ENCODE measurements at regions not wholly inside any gene's neighbourhood (a gene's known extent, or its start where the extent isn't known, plus 50 kb on each side); places are given as distances from the start of the nearest gene placed in this dataset.

DNA sequence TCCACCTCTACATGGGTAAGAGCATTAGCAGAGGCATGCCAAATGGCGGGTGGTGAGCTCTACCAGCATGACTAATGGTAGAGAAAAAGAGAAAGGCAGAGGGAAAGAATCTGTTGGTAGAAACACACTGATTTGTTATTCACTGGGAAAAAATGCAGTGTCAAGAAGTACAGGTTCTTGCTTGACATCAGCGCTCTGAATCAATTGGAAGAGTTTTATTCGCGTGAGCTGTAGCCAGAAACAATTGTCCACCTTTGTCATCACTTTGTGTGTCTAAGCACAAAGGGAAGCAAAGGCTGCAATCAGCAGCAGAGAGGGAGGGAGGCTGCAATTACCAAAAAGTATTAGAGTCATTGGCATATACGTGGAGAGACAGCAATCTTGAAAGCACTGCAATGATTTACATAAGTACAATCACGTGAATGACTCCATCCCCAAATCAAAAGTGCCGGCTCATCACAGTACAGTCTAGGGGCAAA lies 67.7 kb upstream of the HS3ST1 start:
- Histone ChIP-seq H3K9me3 (ENCODE audit: control insufficient read depth in 5 of 5, low read length in 5 of 5) (peaks cover 0 to 16% (median 11%) of the 10 kb centered on the region in 5 donors), H3K27me3 (ENCODE audit: control insufficient read depth in 5 of 5, insufficient read depth in 4 of 5, low read length in 5 of 5) (no peaks in the 10 kb centered on the region), H3K4me1 (ENCODE audit: control insufficient read depth in 5 of 5, insufficient read depth in 5 of 5, low read length in 5 of 5) (no peaks in the 10 kb centered on the region), H3K9ac (ENCODE audit: low read length in 5 of 5) (no peak overlapping the region), H3K36me3 (ENCODE audit: control insufficient read depth in 5 of 5, insufficient read depth in 5 of 5, low read length in 5 of 5) (no peaks in the 10 kb centered on the region), H3K27ac (ENCODE audit: low read depth, low read length) (no peak overlapping the region), H3K4me3 (ENCODE audit: low read depth in 1 of 5, low read length in 5 of 5) (no peak overlapping the region)

- Histone ChIP-seq H3K9ac (ENCODE audit: low read length in 5 of 5) (no peak overlapping the region), H3K27ac (ENCODE audit: low read depth, low read length) (no peak overlapping the region), H3K4me3 (ENCODE audit: low read depth in 1 of 5, low read length in 5 of 5) (no peak overlapping the region), H3K27me3 (ENCODE audit: control insufficient read depth in 5 of 5, insufficient read depth in 4 of 5, low read length in 5 of 5) (no peaks in the 10 kb centered on the region), H3K36me3 (ENCODE audit: control insufficient read depth in 5 of 5, insufficient read depth in 5 of 5, low read length in 5 of 5) (no peaks in the 10 kb centered on the region), H3K9me3 (ENCODE audit: control insufficient read depth in 5 of 5, low read length in 5 of 5) (peaks cover 0 to 16% (median 11%) of the 10 kb centered on the region in 5 donors), H3K4me1 (ENCODE audit: control insufficient read depth in 5 of 5, insufficient read depth in 5 of 5, low read length in 5 of 5) (no peaks in the 10 kb centered on the region)
Observed at GRCh38 chr4:11495818-11496217, 67.1 kb upstream of the HS3ST1 start.

DNA sequence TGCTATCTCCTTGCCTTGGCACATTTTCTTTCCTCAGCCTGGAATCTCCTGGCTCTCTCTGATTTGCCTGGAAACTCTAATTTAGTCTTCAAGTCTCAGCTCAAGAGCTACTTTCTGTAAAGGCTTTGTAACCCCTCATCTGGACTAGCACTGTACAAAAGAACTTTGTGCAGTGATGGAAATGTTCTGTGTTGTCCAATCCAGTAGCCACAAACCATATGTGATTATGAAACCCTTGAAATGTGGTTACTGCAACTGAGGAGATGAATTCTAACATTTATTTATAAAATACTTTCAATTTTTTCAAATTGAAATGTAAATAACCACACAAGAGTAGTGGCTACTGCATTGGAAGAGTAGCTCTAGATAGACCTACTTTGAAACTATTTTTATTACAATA lies 66.6 kb upstream of the HS3ST1 start:
- Histone ChIP-seq H3K27me3 (ENCODE audit: control insufficient read depth in 5 of 5, insufficient read depth in 4 of 5, low read length in 5 of 5) (no peaks in the 10 kb centered on the region), H3K36me3 (ENCODE audit: control insufficient read depth in 5 of 5, insufficient read depth in 5 of 5, low read length in 5 of 5) (no peaks in the 10 kb centered on the region), H3K9ac (ENCODE audit: low read length in 5 of 5) (no peak overlapping the region), H3K4me1 (ENCODE audit: control insufficient read depth in 5 of 5, insufficient read depth in 5 of 5, low read length in 5 of 5) (no peaks in the 10 kb centered on the region), H3K4me3 (ENCODE audit: low read depth in 1 of 5, low read length in 5 of 5) (no peak overlapping the region), H3K27ac (ENCODE audit: low read depth, low read length) (no peak overlapping the region), H3K9me3 (ENCODE audit: control insufficient read depth in 5 of 5, low read length in 5 of 5) (peaks cover 0 to 16% (median 11%) of the 10 kb centered on the region in 5 donors)

DNA sequence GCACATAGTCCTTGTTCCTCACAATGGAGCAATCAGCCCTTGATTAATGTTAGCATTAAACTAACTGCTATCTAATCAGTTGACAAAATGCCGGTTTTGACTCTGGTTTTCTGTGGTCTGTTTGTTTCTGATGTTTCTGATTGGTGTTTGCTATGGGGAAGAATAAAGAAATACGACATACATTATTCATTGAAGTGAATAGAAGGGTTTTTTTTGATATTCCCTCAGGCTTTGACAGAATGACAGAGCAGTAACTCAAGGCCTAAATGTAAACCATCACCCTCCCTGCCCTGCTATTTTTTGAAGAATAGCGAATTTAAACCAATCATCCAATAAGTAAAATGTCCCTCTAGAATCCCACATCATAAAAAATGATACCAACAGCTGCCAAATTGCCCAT lies 65.5 kb upstream of the HS3ST1 start:
- H3K4me3 ChIP-seq (ENCODE audit: low read depth in 1 of 5, low read length in 5 of 5): no peak overlapping the region
- no peak overlapping the region for H3K9ac ChIP-seq (ENCODE audit: low read length in 5 of 5)
- no peaks in the 10 kb centered on the region for H3K27me3 ChIP-seq (ENCODE audit: control insufficient read depth in 5 of 5, insufficient read depth in 4 of 5, low read length in 5 of 5)
- no peak overlapping the region for H3K27ac ChIP-seq (ENCODE audit: low read depth, low read length)
- no peaks in the 10 kb centered on the region for H3K4me1 ChIP-seq (ENCODE audit: control insufficient read depth in 5 of 5, insufficient read depth in 5 of 5, low read length in 5 of 5)
- H3K9me3 ChIP-seq (ENCODE audit: control insufficient read depth in 5 of 5, low read length in 5 of 5): peaks cover 0 to 16% (median 11%) of the 10 kb centered on the region in 5 donors
- H3K36me3 ChIP-seq (ENCODE audit: control insufficient read depth in 5 of 5, insufficient read depth in 5 of 5, low read length in 5 of 5): no peaks in the 10 kb centered on the region

- no peaks in the 10 kb centered on the region for H3K27me3 ChIP-seq (ENCODE audit: control insufficient read depth in 5 of 5, insufficient read depth in 4 of 5, low read length in 5 of 5)
- H3K9ac ChIP-seq (ENCODE audit: low read length in 5 of 5): no peak overlapping the region
- H3K27ac ChIP-seq (ENCODE audit: low read depth, low read length): peak overlapping the region; percentile 4
- H3K9me3 ChIP-seq (ENCODE audit: control insufficient read depth in 5 of 5, low read length in 5 of 5): no peaks in the 10 kb centered on the region
- H3K4me3 ChIP-seq (ENCODE audit: low read depth in 1 of 5, low read length in 5 of 5): no peak overlapping the region
- H3K36me3 ChIP-seq (ENCODE audit: control insufficient read depth in 5 of 5, insufficient read depth in 5 of 5, low read length in 5 of 5): no peaks in the 10 kb centered on the region
- H3K4me1 ChIP-seq (ENCODE audit: control insufficient read depth in 5 of 5, insufficient read depth in 5 of 5, low read length in 5 of 5): no peaks in the 10 kb centered on the region
Observed at GRCh38 chr4:11489453-11490083, 60.9 kb upstream of the HS3ST1 start.

DNA sequence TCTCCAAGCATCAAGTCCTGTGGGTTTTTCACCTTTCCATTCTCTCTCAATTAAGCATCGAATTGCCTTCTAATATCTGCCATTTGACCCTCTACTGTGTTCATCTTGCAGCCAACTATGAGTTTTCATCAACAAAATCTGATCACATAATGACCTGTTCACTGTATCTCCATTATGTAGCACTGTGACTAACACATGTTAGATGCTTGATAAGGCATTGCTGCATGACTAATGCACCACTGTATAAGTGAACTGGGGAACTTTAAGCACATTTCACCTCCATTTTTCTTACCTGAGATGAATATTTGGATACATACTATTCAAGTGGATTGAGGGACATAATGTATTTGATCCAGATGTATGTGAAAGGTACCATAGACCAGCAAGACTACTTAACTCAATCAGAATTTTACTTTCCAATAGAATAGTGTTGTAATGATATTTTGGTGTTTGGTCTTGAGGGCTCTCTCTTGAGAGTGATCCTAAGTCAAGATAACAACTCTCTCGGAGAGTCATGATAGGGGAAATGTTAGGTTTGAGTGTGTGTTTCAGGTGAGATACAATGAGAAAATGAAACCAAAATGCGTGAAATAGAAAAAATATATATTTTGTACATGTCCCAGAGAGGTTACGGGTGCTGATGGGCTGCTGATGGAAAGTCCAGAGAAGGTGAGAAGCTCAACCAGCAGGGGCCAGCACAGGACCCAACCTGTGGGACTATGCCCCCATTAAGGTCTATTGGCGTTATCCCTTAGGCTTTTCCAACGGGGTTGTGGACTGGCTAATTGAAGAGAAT lies 60.2 kb upstream of the HS3ST1 start:
- Histone ChIP-seq H3K36me3 (ENCODE audit: control insufficient read depth in 5 of 5, insufficient read depth in 5 of 5, low read length in 5 of 5) (no peaks in the 10 kb centered on the region), H3K9me3 (ENCODE audit: control insufficient read depth in 5 of 5, low read length in 5 of 5) (no peaks in the 10 kb centered on the region), H3K4me3 (ENCODE audit: low read depth in 1 of 5, low read length in 5 of 5) (no peak overlapping the region), H3K4me1 (ENCODE audit: control insufficient read depth in 5 of 5, insufficient read depth in 5 of 5, low read length in 5 of 5) (no peaks in the 10 kb centered on the region), H3K9ac (ENCODE audit: low read length in 5 of 5) (no peak overlapping the region), H3K27ac (ENCODE audit: low read depth, low read length) (no peak overlapping the region), H3K27me3 (ENCODE audit: control insufficient read depth in 5 of 5, insufficient read depth in 4 of 5, low read length in 5 of 5) (no peaks in the 10 kb centered on the region)

- no peak overlapping the region for H3K9ac ChIP-seq (ENCODE audit: low read length in 5 of 5)
Observed at GRCh38 chr4:11487868-11488544, 59.3 kb upstream of the HS3ST1 start.

DNA sequence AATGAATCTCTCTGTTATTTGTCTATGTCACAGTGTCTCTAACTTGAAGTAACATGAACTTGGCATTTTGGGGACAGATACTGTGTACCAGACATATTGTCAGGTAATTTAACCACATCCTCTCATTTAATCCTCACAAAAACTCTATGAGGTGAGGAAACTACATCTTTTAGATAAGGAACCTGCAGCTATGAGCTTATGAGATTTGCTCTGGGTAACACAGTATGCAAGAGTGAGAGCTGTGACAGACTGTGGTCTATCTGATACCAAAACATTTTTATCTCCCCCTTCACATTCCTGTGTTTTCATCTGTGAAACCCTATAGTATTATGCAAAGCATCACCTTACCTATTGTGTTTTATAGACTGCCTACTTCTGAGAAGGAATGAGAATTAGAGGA lies 58.4 kb upstream of the HS3ST1 start:
- H3K36me3 ChIP-seq (ENCODE audit: control insufficient read depth in 5 of 5, insufficient read depth in 5 of 5, low read length in 5 of 5): no peaks in the 10 kb centered on the region
- no peaks in the 10 kb centered on the region for H3K4me1 ChIP-seq (ENCODE audit: control insufficient read depth in 5 of 5, insufficient read depth in 5 of 5, low read length in 5 of 5)
- H3K4me3 ChIP-seq (ENCODE audit: low read depth in 1 of 5, low read length in 5 of 5): no peak overlapping the region
- H3K9me3 ChIP-seq (ENCODE audit: control insufficient read depth in 5 of 5, low read length in 5 of 5): no peaks in the 10 kb centered on the region
- H3K9ac ChIP-seq (ENCODE audit: low read length in 5 of 5): no peak overlapping the region
- no peaks in the 10 kb centered on the region for H3K27me3 ChIP-seq (ENCODE audit: control insufficient read depth in 5 of 5, insufficient read depth in 4 of 5, low read length in 5 of 5)
- no peak overlapping the region for H3K27ac ChIP-seq (ENCODE audit: low read depth, low read length)

More at GRCh38 chr4:11487868-11488544, 59.3 kb upstream of the HS3ST1 start:
- Histone ChIP-seq H3K4me1 (ENCODE audit: control insufficient read depth in 5 of 5, insufficient read depth in 5 of 5, low read length in 5 of 5) (no peaks in the 10 kb centered on the region), H3K9me3 (ENCODE audit: control insufficient read depth in 5 of 5, low read length in 5 of 5) (no peaks in the 10 kb centered on the region), H3K4me3 (ENCODE audit: low read depth in 1 of 5, low read length in 5 of 5) (no peak overlapping the region), H3K36me3 (ENCODE audit: control insufficient read depth in 5 of 5, insufficient read depth in 5 of 5, low read length in 5 of 5) (no peaks in the 10 kb centered on the region), H3K27me3 (ENCODE audit: control insufficient read depth in 5 of 5, insufficient read depth in 4 of 5, low read length in 5 of 5) (no peaks in the 10 kb centered on the region), H3K27ac (ENCODE audit: low read depth, low read length) (no peak overlapping the region)

DNA sequence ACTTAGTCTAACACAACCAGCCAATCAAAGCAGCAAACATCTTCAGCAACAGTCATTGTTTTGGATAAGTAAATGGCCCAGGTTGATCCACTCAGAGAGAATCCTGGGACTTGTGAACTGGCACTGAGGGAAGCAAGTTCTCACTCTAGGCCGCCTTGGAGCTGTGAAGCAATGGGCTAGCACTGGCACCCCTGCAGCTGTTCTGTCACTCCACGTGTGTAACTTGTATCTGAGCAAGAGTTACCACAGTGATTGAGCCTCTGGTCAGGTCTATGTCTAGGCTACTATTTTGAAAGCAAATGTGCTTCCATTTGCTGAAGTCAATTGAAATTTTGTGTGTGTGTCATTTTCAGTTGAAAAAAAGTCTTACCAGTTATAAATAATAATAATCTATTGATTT lies 57.2 kb upstream of the HS3ST1 start:
- Histone ChIP-seq H3K9ac (ENCODE audit: low read length in 5 of 5) (no peak overlapping the region), H3K36me3 (ENCODE audit: control insufficient read depth in 5 of 5, insufficient read depth in 5 of 5, low read length in 5 of 5) (no peaks in the 10 kb centered on the region), H3K4me3 (ENCODE audit: low read depth in 1 of 5, low read length in 5 of 5) (no peak overlapping the region), H3K27me3 (ENCODE audit: control insufficient read depth in 5 of 5, insufficient read depth in 4 of 5, low read length in 5 of 5) (no peaks in the 10 kb centered on the region), H3K9me3 (ENCODE audit: control insufficient read depth in 5 of 5, low read length in 5 of 5) (no peaks in the 10 kb centered on the region), H3K4me1 (ENCODE audit: control insufficient read depth in 5 of 5, insufficient read depth in 5 of 5, low read length in 5 of 5) (peaks cover 0 to 8% (median 0%) of the 10 kb centered on the region in 5 donors), H3K27ac (ENCODE audit: low read depth, low read length) (no peak overlapping the region)

DNA sequence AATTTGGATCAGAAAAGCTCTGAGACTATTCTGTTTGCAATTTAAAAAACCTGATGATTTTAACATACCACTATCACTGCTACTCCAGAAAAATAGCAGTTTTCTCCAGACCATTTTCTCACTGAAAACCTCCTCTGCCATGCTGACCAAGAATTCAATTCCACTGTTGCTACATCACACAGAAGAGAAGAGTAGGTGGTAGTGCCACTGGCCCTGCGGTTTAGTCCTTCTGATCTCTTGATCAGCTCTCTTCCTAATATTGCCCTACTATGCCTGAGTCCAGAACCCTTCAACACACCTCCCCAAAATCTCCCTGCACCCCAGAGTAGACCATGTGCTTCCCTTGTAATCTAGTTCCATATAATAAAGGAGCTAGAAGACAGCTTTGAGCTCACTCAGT lies 55.8 kb upstream of the HS3ST1 start:
- no peak overlapping the region for H3K4me3 ChIP-seq (ENCODE audit: low read depth in 1 of 5, low read length in 5 of 5)
- H3K27me3 ChIP-seq (ENCODE audit: control insufficient read depth in 5 of 5, insufficient read depth in 4 of 5, low read length in 5 of 5): no peaks in the 10 kb centered on the region
- H3K27ac ChIP-seq (ENCODE audit: low read depth, low read length): no peak overlapping the region
- peaks cover 0 to 5% (median 0%) of the 10 kb centered on the region in 5 donors for H3K9me3 ChIP-seq (ENCODE audit: control insufficient read depth in 5 of 5, low read length in 5 of 5)
- H3K36me3 ChIP-seq (ENCODE audit: control insufficient read depth in 5 of 5, insufficient read depth in 5 of 5, low read length in 5 of 5): no peaks in the 10 kb centered on the region
- H3K9ac ChIP-seq (ENCODE audit: low read length in 5 of 5): no peak overlapping the region
- H3K4me1 ChIP-seq (ENCODE audit: control insufficient read depth in 5 of 5, insufficient read depth in 5 of 5, low read length in 5 of 5): peaks cover 0 to 15% (median 0%) of the 10 kb centered on the region in 5 donors

All from subcutaneous abdominal adipose tissue (tissue), 5 donors.